ENCODE measurements at regions not wholly inside any gene's neighbourhood (a gene's known extent, or its start where the extent isn't known, plus 50 kb on each side); places are given as distances from the start of the nearest gene placed in this dataset.

DNA sequence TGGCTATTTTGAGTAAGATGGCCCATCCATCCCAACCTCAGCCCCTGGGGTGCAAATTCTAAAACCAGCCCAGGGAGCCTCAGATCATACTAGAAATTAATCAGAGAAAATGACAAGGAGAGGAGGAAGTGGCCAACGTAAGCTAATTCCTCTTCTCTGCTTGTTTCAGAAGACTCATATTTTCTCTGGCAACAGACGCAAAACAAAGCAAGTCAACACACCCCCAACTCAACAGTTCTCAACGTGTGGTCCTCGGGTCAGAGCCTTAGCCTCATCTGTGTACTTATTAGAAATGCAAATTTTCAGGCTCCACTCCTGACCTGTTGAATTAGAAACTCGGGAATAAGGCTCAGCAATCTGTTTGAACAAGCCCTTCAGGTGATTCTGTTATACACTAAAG is 413.9 kb upstream of the AUTS2 start:
- Mint-ChIP-seq H3K27ac (no peak overlapping the region), H3K4me1 (no peaks in the 10 kb centered on the region)

More for the DNA sequence above, 413.9 kb upstream of the AUTS2 start:
- H3K4me3 ChIP-seq: no peak overlapping the region
- ATAC-seq (no peak), DNase-seq (ENCODE audit: low spot score) (no peak)
- no peaks in the 10 kb centered on the region for H4K20me1 ChIP-seq (replicated peaks; ENCODE audit: insufficient read depth)
- Mint-ChIP-seq H3K9me3 (peaks cover 95% of the 10 kb centered on the region), H3K4me3 (no peak overlapping the region), H3K27me3 (ENCODE audit: insufficient read depth, low read depth, poor library complexity) (peaks cover 2% of the 10 kb centered on the region), H3K36me3 (ENCODE audit: low read depth) (peaks cover 30% of the 10 kb centered on the region)
- no peak overlapping the region for H2AFZ ChIP-seq
- H3K79me2 ChIP-seq (replicated peaks; ENCODE audit: insufficient read depth): no peaks in the 10 kb centered on the region
- no peaks in the 10 kb centered on the region for H3K27me3 ChIP-seq (ENCODE audit: insufficient read depth)
- TF ChIP-seq EZH2phosphoT487 (IDR thresholded peaks at IDR 0.05; ENCODE audit: unreplicated experiment) (no peak), CREB1 (CRISPR knock-in tag; IDR thresholded peaks at IDR 0.05; ENCODE audit: low read depth) (no peak), NANOG (IDR thresholded peaks at IDR 0.05; ENCODE audit: borderline replicate concordance) (no peak), POLR2AphosphoS5 (IDR thresholded peaks at IDR 0.05; ENCODE audit: low read depth) (no peak), STAT1 (IDR thresholded peaks at IDR 0.05; ENCODE audit: unreplicated experiment) (no peak), ZNF331 (CRISPR knock-in tag; IDR thresholded peaks at IDR 0.05; ENCODE audit: low read depth) (no peak), JUNB (IDR thresholded peaks at IDR 0.05; ENCODE audit: unreplicated experiment) (no peak), ZNF114 (CRISPR knock-in tag; IDR thresholded peaks at IDR 0.05) (no peak)
- TF ChIP-seq, protein P1, sequence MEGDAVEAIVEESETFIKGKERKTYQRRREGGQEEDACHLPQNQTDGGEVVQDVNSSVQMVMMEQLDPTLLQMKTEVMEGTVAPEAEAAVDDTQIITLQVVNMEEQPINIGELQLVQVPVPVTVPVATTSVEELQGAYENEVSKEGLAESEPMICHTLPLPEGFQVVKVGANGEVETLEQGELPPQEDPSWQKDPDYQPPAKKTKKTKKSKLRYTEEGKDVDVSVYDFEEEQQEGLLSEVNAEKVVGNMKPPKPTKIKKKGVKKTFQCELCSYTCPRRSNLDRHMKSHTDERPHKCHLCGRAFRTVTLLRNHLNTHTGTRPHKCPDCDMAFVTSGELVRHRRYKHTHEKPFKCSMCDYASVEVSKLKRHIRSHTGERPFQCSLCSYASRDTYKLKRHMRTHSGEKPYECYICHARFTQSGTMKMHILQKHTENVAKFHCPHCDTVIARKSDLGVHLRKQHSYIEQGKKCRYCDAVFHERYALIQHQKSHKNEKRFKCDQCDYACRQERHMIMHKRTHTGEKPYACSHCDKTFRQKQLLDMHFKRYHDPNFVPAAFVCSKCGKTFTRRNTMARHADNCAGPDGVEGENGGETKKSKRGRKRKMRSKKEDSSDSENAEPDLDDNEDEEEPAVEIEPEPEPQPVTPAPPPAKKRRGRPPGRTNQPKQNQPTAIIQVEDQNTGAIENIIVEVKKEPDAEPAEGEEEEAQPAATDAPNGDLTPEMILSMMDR (conservative IDR thresholded peaks at IDR 0.05; ENCODE audit: low read depth in 2 of 2): no peak
- TF ChIP-seq, protein P2, sequence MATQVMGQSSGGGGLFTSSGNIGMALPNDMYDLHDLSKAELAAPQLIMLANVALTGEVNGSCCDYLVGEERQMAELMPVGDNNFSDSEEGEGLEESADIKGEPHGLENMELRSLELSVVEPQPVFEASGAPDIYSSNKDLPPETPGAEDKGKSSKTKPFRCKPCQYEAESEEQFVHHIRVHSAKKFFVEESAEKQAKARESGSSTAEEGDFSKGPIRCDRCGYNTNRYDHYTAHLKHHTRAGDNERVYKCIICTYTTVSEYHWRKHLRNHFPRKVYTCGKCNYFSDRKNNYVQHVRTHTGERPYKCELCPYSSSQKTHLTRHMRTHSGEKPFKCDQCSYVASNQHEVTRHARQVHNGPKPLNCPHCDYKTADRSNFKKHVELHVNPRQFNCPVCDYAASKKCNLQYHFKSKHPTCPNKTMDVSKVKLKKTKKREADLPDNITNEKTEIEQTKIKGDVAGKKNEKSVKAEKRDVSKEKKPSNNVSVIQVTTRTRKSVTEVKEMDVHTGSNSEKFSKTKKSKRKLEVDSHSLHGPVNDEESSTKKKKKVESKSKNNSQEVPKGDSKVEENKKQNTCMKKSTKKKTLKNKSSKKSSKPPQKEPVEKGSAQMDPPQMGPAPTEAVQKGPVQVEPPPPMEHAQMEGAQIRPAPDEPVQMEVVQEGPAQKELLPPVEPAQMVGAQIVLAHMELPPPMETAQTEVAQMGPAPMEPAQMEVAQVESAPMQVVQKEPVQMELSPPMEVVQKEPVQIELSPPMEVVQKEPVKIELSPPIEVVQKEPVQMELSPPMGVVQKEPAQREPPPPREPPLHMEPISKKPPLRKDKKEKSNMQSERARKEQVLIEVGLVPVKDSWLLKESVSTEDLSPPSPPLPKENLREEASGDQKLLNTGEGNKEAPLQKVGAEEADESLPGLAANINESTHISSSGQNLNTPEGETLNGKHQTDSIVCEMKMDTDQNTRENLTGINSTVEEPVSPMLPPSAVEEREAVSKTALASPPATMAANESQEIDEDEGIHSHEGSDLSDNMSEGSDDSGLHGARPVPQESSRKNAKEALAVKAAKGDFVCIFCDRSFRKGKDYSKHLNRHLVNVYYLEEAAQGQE (IDR thresholded peaks at IDR 0.05; ENCODE audit: unreplicated experiment): no peak
- TF ChIP-seq, protein P3, sequence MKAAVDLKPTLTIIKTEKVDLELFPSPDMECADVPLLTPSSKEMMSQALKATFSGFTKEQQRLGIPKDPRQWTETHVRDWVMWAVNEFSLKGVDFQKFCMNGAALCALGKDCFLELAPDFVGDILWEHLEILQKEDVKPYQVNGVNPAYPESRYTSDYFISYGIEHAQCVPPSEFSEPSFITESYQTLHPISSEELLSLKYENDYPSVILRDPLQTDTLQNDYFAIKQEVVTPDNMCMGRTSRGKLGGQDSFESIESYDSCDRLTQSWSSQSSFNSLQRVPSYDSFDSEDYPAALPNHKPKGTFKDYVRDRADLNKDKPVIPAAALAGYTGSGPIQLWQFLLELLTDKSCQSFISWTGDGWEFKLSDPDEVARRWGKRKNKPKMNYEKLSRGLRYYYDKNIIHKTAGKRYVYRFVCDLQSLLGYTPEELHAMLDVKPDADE (IDR thresholded peaks at IDR 0.05): no peak
- TF ChIP-seq, protein P4, sequence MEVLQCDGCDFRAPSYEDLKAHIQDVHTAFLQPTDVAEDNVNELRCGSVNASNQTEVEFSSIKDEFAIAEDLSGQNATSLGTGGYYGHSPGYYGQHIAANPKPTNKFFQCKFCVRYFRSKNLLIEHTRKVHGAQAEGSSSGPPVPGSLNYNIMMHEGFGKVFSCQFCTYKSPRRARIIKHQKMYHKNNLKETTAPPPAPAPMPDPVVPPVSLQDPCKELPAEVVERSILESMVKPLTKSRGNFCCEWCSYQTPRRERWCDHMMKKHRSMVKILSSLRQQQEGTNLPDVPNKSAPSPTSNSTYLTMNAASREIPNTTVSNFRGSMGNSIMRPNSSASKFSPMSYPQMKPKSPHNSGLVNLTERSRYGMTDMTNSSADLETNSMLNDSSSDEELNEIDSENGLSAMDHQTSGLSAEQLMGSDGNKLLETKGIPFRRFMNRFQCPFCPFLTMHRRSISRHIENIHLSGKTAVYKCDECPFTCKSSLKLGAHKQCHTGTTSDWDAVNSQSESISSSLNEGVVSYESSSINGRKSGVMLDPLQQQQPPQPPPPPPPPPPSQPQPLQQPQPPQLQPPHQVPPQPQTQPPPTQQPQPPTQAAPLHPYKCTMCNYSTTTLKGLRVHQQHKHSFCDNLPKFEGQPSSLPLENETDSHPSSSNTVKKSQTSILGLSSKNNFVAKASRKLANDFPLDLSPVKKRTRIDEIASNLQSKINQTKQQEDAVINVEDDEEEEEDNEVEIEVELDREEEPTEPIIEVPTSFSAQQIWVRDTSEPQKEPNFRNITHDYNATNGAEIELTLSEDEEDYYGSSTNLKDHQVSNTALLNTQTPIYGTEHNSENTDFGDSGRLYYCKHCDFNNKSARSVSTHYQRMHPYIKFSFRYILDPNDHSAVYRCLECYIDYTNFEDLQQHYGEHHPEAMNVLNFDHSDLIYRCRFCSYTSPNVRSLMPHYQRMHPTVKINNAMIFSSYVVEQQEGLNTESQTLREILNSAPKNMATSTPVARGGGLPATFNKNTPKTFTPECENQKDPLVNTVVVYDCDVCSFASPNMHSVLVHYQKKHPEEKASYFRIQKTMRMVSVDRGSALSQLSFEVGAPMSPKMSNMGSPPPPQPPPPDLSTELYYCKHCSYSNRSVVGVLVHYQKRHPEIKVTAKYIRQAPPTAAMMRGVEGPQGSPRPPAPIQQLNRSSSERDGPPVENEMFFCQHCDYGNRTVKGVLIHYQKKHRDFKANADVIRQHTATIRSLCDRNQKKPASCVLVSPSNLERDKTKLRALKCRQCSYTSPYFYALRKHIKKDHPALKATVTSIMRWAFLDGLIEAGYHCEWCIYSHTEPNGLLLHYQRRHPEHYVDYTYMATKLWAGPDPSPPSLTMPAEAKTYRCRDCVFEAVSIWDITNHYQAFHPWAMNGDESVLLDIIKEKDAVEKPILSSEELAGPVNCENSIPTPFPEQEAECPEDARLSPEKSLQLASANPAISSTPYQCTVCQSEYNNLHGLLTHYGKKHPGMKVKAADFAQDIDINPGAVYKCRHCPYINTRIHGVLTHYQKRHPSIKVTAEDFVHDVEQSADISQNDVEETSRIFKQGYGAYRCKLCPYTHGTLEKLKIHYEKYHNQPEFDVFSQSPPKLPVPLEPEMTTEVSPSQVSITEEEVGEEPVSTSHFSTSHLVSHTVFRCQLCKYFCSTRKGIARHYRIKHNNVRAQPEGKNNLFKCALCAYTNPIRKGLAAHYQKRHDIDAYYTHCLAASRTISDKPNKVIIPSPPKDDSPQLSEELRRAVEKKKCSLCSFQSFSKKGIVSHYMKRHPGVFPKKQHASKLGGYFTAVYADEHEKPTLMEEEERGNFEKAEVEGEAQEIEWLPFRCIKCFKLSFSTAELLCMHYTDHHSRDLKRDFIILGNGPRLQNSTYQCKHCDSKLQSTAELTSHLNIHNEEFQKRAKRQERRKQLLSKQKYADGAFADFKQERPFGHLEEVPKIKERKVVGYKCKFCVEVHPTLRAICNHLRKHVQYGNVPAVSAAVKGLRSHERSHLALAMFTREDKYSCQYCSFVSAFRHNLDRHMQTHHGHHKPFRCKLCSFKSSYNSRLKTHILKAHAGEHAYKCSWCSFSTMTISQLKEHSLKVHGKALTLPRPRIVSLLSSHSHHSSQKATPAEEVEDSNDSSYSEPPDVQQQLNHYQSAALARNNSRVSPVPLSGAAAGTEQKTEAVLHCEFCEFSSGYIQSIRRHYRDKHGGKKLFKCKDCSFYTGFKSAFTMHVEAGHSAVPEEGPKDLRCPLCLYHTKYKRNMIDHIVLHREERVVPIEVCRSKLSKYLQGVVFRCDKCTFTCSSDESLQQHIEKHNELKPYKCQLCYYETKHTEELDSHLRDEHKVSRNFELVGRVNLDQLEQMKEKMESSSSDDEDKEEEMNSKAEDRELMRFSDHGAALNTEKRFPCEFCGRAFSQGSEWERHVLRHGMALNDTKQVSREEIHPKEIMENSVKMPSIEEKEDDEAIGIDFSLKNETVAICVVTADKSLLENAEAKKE (CRISPR knock-in tag; IDR thresholded peaks at IDR 0.05): no peak
- no peaks in the 10 kb centered on the region for H3K4me1 ChIP-seq (ENCODE audit: insufficient read depth)
- H3F3A ChIP-seq (replicated peaks; ENCODE audit: low read depth): no peaks in the 10 kb centered on the region
- no peaks in the 10 kb centered on the region for H3K9me2 ChIP-seq (ENCODE audit: insufficient read depth)
- no peak overlapping the region for H3K4me2 ChIP-seq
- H3K36me3 ChIP-seq (ENCODE audit: insufficient read depth): no peaks in the 10 kb centered on the region
- H3K27ac ChIP-seq (ENCODE audit: low read depth): no peak overlapping the region
